SIG-M5 (cell line): ENCODE measurements at regions not wholly inside any gene's neighbourhood (a gene's known extent, or its start where the extent isn't known, plus 50 kb on each side); places are given as distances from the start of the nearest gene placed in this dataset.

Experiments
- DNase-seq: peaks from one replicate; lab custom pipeline; 2025; lab: John Stamatoyannopoulos, UW

DNA sequence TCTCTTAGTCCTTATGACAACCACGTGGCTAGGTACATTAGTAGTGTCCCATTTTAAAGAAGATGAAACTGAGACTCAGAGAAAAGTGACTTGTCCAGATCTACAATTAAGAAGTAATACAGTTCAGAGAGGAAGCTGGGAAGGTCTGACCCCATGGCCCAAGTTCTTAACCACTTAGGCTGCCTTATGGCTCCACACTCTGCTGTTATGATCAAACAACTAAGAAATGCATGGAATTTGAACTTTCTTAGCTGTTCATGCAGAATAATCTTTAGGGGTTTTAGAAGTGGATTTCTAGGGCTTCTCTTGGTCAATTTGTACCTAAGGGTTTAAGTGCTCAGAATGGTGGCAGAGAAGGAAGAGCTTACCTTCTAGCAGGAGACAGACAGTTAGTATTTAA lies 128.0 kb upstream of the MSX2 start:
- DNase-seq, result no peak

DNA sequence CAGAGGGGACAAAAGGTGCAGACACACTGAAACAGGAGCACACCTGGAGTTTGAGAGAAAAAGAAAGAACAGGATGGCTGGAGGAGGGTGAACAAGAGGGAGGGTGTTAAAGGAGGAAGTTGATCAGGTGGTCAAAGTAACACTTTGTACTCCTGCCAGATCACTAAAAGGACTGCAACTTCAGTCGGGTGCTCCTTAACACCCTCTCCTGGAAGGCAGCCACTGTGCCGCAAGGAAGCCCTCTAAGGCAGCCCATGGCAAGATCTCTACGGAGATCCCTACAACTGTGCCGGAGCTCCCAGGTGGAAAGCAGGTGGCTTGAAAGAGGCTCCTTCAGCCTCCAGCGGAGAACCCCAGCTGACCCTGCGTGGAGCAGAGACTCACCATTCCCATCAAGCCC lies 124.4 kb upstream of the MSX2 start:
- no peak for DNase-seq

DNA sequence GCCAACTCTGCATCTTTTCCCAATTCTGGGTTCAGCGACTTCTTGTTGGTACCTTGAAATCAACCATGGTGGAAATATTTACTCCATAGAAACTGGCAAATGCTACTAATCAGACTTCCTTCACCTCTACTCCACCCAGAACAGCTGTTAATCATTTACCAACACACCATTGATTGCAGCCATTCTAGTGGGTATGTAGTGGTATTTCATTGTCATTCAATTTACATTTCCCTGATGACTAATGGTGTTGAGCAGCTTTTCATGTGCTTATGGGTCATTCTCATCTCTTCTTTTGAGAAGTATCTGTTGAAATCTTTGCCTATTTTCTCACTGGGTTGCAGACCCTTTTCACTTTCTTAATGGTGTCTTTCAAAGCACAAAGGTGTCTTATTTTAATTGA lies 122.4 kb upstream of the MSX2 start:
- no peak for DNase-seq

GRCh38 chr5:174606153-174606552 lies 118.2 kb upstream of the MSX2 start:
- DNase-seq, result no peak

GRCh38 chr5:174606646-174607045 lies 117.7 kb upstream of the MSX2 start:
- no peak for DNase-seq

GRCh38 chr5:174607205-174607604 lies 117.2 kb upstream of the MSX2 start:
- DNase-seq, result no peak

GRCh38 chr5:174607916-174608315 lies 116.5 kb upstream of the MSX2 start:
- no peak for DNase-seq

- no peak for DNase-seq
These were observed 115.7 kb upstream of the MSX2 start for GRCh38 chr5:174608631-174609097.

GRCh38 chr5:174609116-174609515 lies 115.3 kb upstream of the MSX2 start:
- no peak for DNase-seq

GRCh38 chr5:174610968-174611367 lies 113.4 kb upstream of the MSX2 start:
- no peak for DNase-seq

DNA sequence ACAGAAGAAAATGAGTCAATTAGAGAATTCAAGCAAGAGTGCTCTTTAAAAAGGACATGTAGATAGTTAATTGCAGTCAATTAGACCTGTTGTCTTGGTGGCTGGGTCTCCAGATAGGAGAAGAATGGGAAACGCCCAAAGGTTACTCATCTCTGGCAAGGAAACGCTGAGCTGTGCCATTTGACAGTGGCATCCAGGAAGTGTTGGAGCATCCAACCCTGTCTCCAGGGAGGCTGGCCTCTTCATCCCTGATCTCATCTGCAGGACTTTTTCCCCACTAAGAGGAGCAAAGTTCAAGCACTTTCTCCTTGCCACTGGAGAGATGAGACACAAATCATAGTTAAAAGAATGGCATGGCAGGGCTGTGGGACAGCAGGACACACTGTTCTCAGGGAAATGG lies 111.7 kb upstream of the MSX2 start:
- DNase-seq, result no peak

DNA sequence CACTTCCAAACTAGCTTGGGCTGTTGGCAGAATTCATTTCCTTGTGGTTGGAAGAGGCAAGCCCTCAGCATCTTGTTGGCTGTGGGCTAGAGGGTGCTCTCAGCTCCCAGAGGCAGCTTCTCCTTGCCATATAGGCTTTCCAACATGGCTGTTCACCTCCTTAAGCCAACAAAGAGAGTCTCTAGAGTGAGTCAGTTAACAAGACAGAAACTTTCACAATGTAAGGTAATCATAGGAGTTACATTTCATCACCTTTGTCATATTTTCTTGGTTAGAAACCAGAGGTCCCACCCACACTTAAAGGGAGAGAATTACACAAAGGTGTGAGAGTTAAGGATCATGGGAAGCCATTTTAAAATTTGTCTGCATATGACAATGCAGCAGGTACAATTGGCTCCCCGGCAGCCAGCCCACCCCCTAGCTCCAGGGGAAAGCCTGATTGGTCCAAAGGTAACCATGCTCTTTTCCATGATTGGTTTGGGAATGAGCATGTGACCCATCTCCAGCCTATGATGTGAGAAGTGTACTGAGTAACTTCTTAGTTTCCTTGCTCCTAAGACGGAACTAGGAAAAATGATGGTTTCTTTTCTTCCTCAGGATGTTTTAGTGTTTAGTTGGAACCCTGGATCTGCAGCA lies 109.8 kb upstream of the MSX2 start:
- no peak for DNase-seq

DNA sequence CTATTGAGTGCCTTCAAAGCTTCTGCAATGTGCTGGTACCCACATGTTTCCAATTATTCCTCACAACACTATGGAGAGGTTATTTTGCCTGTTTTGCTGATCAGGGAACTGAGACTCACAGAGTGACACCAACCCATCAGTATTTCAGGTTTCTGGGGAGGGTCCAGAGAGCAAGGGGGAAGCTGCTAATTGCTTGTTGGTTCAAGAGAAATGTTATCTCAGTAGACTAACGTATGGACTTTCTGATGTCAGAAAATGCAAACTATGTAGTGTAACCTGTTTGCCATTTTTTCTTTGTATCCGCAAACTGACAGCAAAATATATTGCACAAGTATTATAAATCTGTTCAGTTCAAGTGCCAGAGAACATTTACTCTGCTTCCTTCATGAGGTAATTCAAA lies 108.3 kb upstream of the MSX2 start:
- no peak for DNase-seq

DNA sequence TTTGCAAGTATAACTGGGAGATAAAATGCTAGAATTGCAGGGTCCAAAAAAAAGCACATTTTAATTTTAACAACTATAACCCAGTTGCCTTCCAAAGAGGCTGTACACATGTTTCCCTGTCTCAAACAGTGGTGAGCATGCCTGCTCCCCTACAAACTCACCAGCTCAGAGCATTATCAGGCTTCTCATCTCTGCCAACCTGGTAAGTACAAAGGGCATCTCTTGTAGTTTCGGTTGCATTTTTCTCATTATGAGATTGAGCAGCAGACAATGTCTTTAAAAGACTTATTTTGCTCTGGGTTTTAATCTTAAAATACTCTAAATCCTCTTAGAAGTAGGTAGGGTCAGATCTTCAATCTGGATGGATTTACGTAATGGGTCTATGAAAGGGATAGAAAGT lies 107.1 kb upstream of the MSX2 start:
- no peak for DNase-seq

GRCh38 chr5:174617910-174618309 lies 106.5 kb upstream of the MSX2 start:
- no peak for DNase-seq

GRCh38 chr5:174618589-174618988 lies 105.8 kb upstream of the MSX2 start:
- DNase-seq, result no peak

GRCh38 chr5:174622067-174622466 lies 102.3 kb upstream of the MSX2 start:
- DNase-seq, result no peak

GRCh38 chr5:174623018-174623417 lies 101.4 kb upstream of the MSX2 start:
- DNase-seq, result no peak

DNA sequence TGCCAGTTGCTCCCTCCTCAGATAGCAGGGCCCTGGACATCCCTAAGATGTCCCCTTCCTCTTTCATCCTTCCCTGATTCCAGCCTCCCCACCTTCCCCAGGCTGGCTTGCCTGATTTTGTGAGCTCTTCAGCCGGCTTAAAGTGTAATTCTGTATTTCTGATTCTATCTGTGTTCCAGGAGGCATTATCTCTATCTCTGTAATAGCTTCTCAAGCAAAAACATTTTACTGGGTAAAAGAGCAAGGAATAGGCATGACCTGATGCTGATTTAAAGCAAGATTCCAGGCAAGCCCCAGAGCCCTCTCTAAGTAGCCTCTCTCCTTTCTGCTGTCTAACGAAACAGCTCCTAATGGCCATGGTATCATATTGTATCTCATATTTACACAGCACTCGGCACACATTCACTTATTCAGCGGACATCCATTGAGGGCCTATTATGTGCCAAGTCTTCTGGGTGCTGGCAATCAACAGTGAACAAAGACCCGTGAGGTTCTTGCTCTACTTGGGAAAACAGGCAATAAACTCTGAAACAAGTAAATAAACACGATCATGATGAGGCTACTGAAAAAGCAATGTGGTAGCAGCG lies 100.9 kb upstream of the MSX2 start:
- no peak for DNase-seq

DNA sequence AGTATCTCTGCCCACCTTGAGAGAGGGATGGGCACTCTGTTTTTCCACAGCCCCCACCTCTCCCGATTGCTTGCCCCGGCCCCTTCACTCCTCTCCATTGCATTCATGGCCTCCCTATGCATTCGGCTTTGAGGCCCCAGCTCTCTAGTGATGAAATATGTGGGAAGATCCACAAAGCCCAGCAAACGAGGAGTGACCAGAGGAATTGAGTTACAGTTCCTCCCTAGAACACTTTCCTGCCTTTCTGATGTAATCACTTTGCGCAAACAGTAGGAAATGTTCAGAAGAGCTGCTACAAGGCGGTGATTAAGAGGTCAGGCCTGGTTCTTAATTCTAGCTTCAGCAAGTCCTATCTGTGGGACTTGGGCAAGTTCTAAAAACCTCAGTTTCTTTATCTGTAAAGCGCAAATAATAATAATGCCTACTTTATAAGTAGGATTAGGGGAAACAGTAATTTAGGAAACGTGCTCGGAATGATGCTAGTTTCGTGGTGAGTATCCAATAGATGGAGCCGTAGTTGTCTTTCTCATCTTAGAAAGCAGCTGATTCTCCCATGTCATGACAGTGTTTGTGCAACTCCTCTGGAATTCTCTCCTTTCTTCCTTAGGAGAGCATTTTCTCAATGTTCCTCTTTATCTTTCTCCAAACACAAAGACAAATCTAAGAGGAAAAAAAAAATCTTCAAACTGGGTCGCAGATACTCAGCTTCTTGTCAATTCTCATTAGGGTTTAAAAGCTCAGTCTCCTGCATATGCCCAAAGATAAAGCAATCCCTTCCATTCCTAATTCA lies 99.5 kb upstream of the MSX2 start:
- DNase-seq, result no peak

DNA sequence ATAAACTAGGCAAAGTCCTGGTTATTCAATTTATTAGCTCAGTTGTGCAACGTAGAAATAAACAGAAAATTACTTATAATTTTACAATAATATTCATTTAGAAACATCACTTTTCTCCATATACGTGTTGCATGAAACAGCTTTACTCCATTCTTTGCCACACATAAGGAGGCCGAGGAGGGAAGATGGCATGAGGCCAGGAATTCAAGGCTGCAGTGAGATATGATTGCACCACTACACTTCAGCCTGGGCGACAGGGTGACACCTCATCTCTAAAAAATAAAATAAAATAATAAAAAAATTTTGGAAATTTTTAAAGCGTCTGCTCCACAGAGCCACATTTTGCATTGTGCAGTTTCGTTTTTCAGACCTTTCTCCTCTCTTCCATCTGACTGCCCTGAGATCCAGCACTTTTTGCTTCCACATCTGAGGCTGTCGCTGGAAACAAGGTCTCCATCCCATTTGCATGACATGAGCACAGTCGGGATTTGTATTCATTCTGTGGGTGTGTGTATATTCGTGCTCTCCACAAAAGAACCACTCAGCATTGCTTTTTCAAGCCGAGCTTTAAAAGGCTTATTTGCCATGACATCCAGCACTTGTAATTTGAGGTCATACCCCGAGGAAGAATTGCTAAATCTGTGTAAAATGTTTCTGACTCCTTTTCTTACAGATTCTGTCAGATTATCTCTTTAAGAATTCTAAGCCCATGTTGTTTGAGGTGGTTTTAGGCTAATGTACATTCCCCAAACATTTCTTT lies 98.6 kb upstream of the MSX2 start:
- DNase-seq, result no peak

GRCh38 chr5:174626369-174626920 lies 97.9 kb upstream of the MSX2 start:
- no peak for DNase-seq
